MCF 10A (cell line): ENCODE measurements at regions not wholly inside any gene's neighbourhood (a gene's known extent, or its start where the extent isn't known, plus 50 kb on each side); places are given as distances from the start of the nearest gene placed in this dataset.

Experiments
- BruUV-seq: library from RNA; stranded (reverse); fragments of 400-500 nt; replicated peaks from 2 replicates; lab custom pipeline; 2021; lab: Mats Ljungman, UMichigan
- CTCF ChIA-PET: fragments of 300-600 bp; sonication (Branson Sonifier 250); formaldehyde crosslinking; extraction: SDS; loops from one replicate; lab custom pipeline; 2021; ENCODE audit warnings: antibody characterized with exemption, inconsistent platforms; lab: Yijun Ruan, JAX
- POLR2A ChIA-PET: fragments of 300-600, 350-650 bp; sonication (Branson Sonifier 250); formaldehyde crosslinking; extraction: SDS; loops from one replicate; lab custom pipeline; 2020; ENCODE audit warnings: antibody characterized with exemption, inconsistent platforms; lab: Yijun Ruan, JAX
- DNase-seq: peaks from one replicate; pipeline ENCODE4 v3.0.0-alpha.2; 2018; ENCODE audit not compliant: unreplicated experiment
- H3K27ac Mint-ChIP-seq: one replicate; pipeline ENCODE4 v1.8.0; 2022; ENCODE audit warnings: mild to moderate bottlenecking, low read depth, mixed read lengths; ENCODE audit not compliant: unreplicated experiment
- H3K27me3 Mint-ChIP-seq: one replicate; pipeline ENCODE4 v1.8.0; 2022; ENCODE audit warnings: mixed read lengths; ENCODE audit not compliant: insufficient read depth, unreplicated experiment
- H3K36me3 Mint-ChIP-seq: one replicate; pipeline ENCODE4 v1.8.0; 2022; ENCODE audit warnings: mild to moderate bottlenecking, moderate library complexity, mixed read lengths; ENCODE audit not compliant: insufficient read depth, unreplicated experiment
- H3K4me1 Mint-ChIP-seq: one replicate; pipeline ENCODE4 v1.8.0; 2022; ENCODE audit warnings: mixed read lengths; ENCODE audit not compliant: insufficient read depth, unreplicated experiment
- H3K4me3 Mint-ChIP-seq: one replicate; pipeline ENCODE4 v1.8.0; 2022; ENCODE audit warnings: mild to moderate bottlenecking, moderate library complexity, mixed read lengths; ENCODE audit not compliant: unreplicated experiment
- H3K9me3 Mint-ChIP-seq: one replicate; pipeline ENCODE4 v1.8.0; 2022; ENCODE audit warnings: mixed read lengths; ENCODE audit not compliant: unreplicated experiment
- CTCF ChIP-seq: fragments of 200-600 bp; IDR thresholded peaks from one replicate; pipeline ENCODE4 v1.8.0; 2022; ENCODE audit warnings: antibody characterized with exemption, mild to moderate bottlenecking; ENCODE audit not compliant: unreplicated experiment
- intact Hi-C: fragments of 100-400 bp; cut with micrococcal nuclease; formaldehyde crosslinking; loops from 2 replicates; pipeline ENCODE4 v1.14.1; 2022

GRCh38 chr16:27613238-27613791 lies 63.4 kb downstream of the KATNIP start:
- Mint-ChIP-seq H3K4me3 (no peak overlapping the region), H3K4me1 (no peaks in the 10 kb centered on the region), H3K27ac (no peak overlapping the region), H3K27me3 (no peaks in the 10 kb centered on the region), H3K9me3 (no peaks in the 10 kb centered on the region), H3K36me3 (peaks cover 20% of the 10 kb centered on the region)
- no peak for TF ChIP-seq CTCF
- intact Hi-C loops, result no loop called here
- no peak for DNase-seq
- BruUV-seq, result no TSS peak
- ChIA-PET CTCF (interaction anchor here (0.8 to 1.0 kb wide), 2 partner anchors 8 to 18 kb away, joined by 3 to 4 read pairs; no protein-coding TSS in a partner anchor), POLR2A (no interaction called here)

GRCh38 chr16:27617665-27618064 lies 67.7 kb downstream of the KATNIP start:
- Mint-ChIP-seq H3K27ac (no peak overlapping the region), H3K9me3 (no peaks in the 10 kb centered on the region), H3K4me1 (no peaks in the 10 kb centered on the region), H3K36me3 (peaks cover 28% of the 10 kb centered on the region), H3K27me3 (no peaks in the 10 kb centered on the region), H3K4me3 (no peak overlapping the region)
- TF ChIP-seq CTCF, result no peak
- no TSS peak for BruUV-seq
- intact Hi-C loops, result no loop called here
- CTCF ChIA-PET, result interaction anchor here (1.0 kb wide), 1 partner anchor 14 kb away, joined by 3 read pairs; no protein-coding TSS in a partner anchor
- POLR2A ChIA-PET, result no interaction called here
- DNase-seq, result no peak

GRCh38 chr16:27618165-27618564 lies 68.2 kb downstream of the KATNIP start:
- Mint-ChIP-seq H3K4me1 (no peaks in the 10 kb centered on the region), H3K27ac (no peak overlapping the region), H3K36me3 (peaks cover 23% of the 10 kb centered on the region), H3K27me3 (no peaks in the 10 kb centered on the region), H3K4me3 (no peak overlapping the region), H3K9me3 (no peaks in the 10 kb centered on the region)
- CTCF ChIA-PET, result no interaction called here
- intact Hi-C loops, result no loop called here
- POLR2A ChIA-PET, result no interaction called here
- DNase-seq, result no peak
- no peak for TF ChIP-seq CTCF
- no TSS peak for BruUV-seq

- Mint-ChIP-seq H3K36me3 (peaks cover 22% of the 10 kb centered on the region), H3K27me3 (no peaks in the 10 kb centered on the region), H3K27ac (no peak overlapping the region), H3K9me3 (no peaks in the 10 kb centered on the region), H3K4me3 (no peak overlapping the region), H3K4me1 (no peaks in the 10 kb centered on the region)
- ChIA-PET CTCF (no interaction called here), POLR2A (no interaction called here)
- TF ChIP-seq CTCF, result no peak
- intact Hi-C loops, result no loop called here
- no peak for DNase-seq
- BruUV-seq, result no TSS peak
These were observed 68.8 kb downstream of the KATNIP start for GRCh38 chr16:27618606-27619327.
